Psoas muscle (tissue), 7 donors: ENCODE measurements at regions not wholly inside any gene's neighbourhood (a gene's known extent, or its start where the extent isn't known, plus 50 kb on each side); places are given as distances from the start of the nearest gene placed in this dataset.

Experiments used
- ATAC-seq, 4 donors: fragments of 200-7000 bp; cut with Tn5 transposase; one replicate each; pipeline ENCODE4 v1.9.1; 2020; ENCODE audit warnings: moderate library complexity in 3 of 4, mild to moderate bottlenecking in 2 of 4
- DNase-seq, 2 donors: peaks; one replicate each; pipeline ENCODE4 v3.0.0-alpha.2; 2020
- H3K27ac ChIP-seq: fragments of 200-600 bp; one replicate; pipeline ENCODE4 v1.8.0; 2022
- H3K27me3 ChIP-seq, 3 donors: fragments of 200-600 bp in 1 of 3; one replicate each; pipeline versions ENCODE4 v1.6.1 to v1.8.0; 2013 to 2022; ENCODE audit warnings: low read length in 2 of 3, mild to moderate bottlenecking in 2 of 3, moderate library complexity in 1 of 3; ENCODE audit not compliant: insufficient read depth in 3 of 3
- H3K36me3 ChIP-seq, 2 donors: fragments of 200-600 bp in 1 of 2; one replicate each; pipeline versions ENCODE4 v1.6.1 to v1.8.0; 2013 to 2022; ENCODE audit warnings: low read depth in 1 of 2, mild to moderate bottlenecking in 1 of 2, moderate library complexity in 1 of 2; ENCODE audit not compliant: insufficient read depth in 1 of 2
- H3K4me1 ChIP-seq: fragments of 200-600 bp; one replicate; pipeline ENCODE4 v1.8.0; 2022
- H3K4me3 ChIP-seq: fragments of 200-600 bp; one replicate; pipeline ENCODE4 v1.8.0; 2022; ENCODE audit warnings: mild to moderate bottlenecking
- H3K9me3 ChIP-seq: fragments of 200-600 bp; one replicate; pipeline ENCODE4 v1.8.0; 2022
- CTCF ChIP-seq: fragments of 200-600 bp; IDR thresholded peaks from one replicate; pipeline ENCODE4 v1.8.0; 2022; ENCODE audit warnings: antibody characterized with exemption
- WGBS, 3 donors: extraction: QIAGEN DNeasy Blood & Tissue Kit; methylation state at CpG; one replicate each; pipeline versions ENCODE4 v1.1.6 to v1.1.7; 2013; 5-methylcytosine and 5-hydroxymethylcytosine counted together
- intact Hi-C, 2 donors: fragments of 100-400 bp; cut with DNase I; formaldehyde crosslinking; loops; one replicate each; pipeline versions ENCODE4 v1.11.0 to v1.14.2; 2022
- donor health status: healthy with polysubstance abuse.
- donor health status: DM: no; HTN: no; CAD: no; lungs with moderate emphysema.
- donor health status: Bipolar disorder and iron deficiency.
- donor health status: healthy.
- donor health status: DM: yes; HTN: yes; CAD: no.
- donor health status: DM: no; HTN: no; CAD: no.
- donor health status: DM: yes; HTN: yes; CAD: no.

GRCh38 chr7:101718363-101719122, 89.4 kb upstream of the MYL10 start:
- intact Hi-C loops = no loop called here
- ATAC-seq (peak; percentile 4 to 25 (median 10)), DNase-seq (no peak)
- H3K4me1 ChIP-seq = peaks cover 6% of the 10 kb centered on the region
- H3K27me3 ChIP-seq = no peaks in the 10 kb centered on the region
- WGBS, 3 donors = 80 to 83% (median 83%) methylated on average over 26 of the region's 26 CpGs
- no peak overlapping the region for H3K27ac ChIP-seq
- H3K4me3 ChIP-seq = no peak overlapping the region
- no peak for TF ChIP-seq CTCF
- no peaks in the 10 kb centered on the region for H3K36me3 ChIP-seq
- no peaks in the 10 kb centered on the region for H3K9me3 ChIP-seq

- Histone ChIP-seq H3K36me3 (no peaks in the 10 kb centered on the region), H3K4me3 (no peak overlapping the region), H3K4me1 (peaks cover 6% of the 10 kb centered on the region), H3K27ac (no peak overlapping the region), H3K9me3 (no peaks in the 10 kb centered on the region), H3K27me3 (no peaks in the 10 kb centered on the region)
- intact Hi-C loops = no loop called here
- ATAC-seq (no peak), DNase-seq (no peak)
- 86 to 87% (median 87%) methylated on average over 9 of the region's 9 CpGs for WGBS, 3 donors
- TF ChIP-seq CTCF = no peak
Observed at GRCh38 chr7:101719123-101719470, 90.0 kb upstream of the MYL10 start.

- Histone ChIP-seq H3K4me3 (no peak overlapping the region), H3K4me1 (peaks cover 6% of the 10 kb centered on the region), H3K9me3 (no peaks in the 10 kb centered on the region), H3K36me3 (no peaks in the 10 kb centered on the region), H3K27me3 (no peaks in the 10 kb centered on the region), H3K27ac (no peak overlapping the region)
- no peak for TF ChIP-seq CTCF
- DNase-seq = no peak
- WGBS, 3 donors = 68 to 83% (median 73%) methylated on average over 5 of the region's 5 CpGs
- ATAC-seq = no peak
- intact Hi-C loops = no loop called here
Observed at GRCh38 chr7:101720324-101720723, 91.2 kb upstream of the MYL10 start.

- Histone ChIP-seq H3K9me3 (no peaks in the 10 kb centered on the region), H3K4me3 (no peak overlapping the region), H3K36me3 (no peaks in the 10 kb centered on the region), H3K27me3 (no peaks in the 10 kb centered on the region), H3K4me1 (peaks cover 6% of the 10 kb centered on the region), H3K27ac (no peak overlapping the region)
- intact Hi-C loops = no loop called here
- TF ChIP-seq CTCF = no peak
- DNase-seq (no peak), ATAC-seq (no peak)
- WGBS, 3 donors = 73 to 80% (median 78%) methylated on average over 21 of the region's 21 CpGs
Observed at GRCh38 chr7:101722247-101722646, 93.2 kb upstream of the MYL10 start.

- no peak for ATAC-seq
- no peak for TF ChIP-seq CTCF
- intact Hi-C loops = no loop called here
- Histone ChIP-seq H3K27me3 (no peaks in the 10 kb centered on the region), H3K36me3 (no peaks in the 10 kb centered on the region), H3K27ac (no peak overlapping the region), H3K4me1 (no peaks in the 10 kb centered on the region), H3K4me3 (no peak overlapping the region), H3K9me3 (no peaks in the 10 kb centered on the region)
- WGBS, 3 donors = 72 to 85% (median 82%) methylated on average over 1 of the region's 1 CpG
- no peak for DNase-seq
Observed at GRCh38 chr7:101723835-101724234, 93.6 kb upstream of the CUX1 start.
